MG63 (cell line): ENCODE measurements at regions not wholly inside any gene's neighbourhood (a gene's known extent, or its start where the extent isn't known, plus 50 kb on each side); places are given as distances from the start of the nearest gene placed in this dataset.

Experiments
- DNase-seq: peaks from one replicate; pipeline ENCODE4 v3.0.0-alpha.2; 2020
- H3K27me3 ChIP-seq: fragments of 250-450 bp; sonication (Bioruptor Pico); 2 replicates; pipeline ENCODE4 v1.5.1; 2020; ENCODE audit warnings: mild to moderate bottlenecking, moderate library complexity
- H3K36me3 ChIP-seq: fragments of 250-450 bp; sonication (Bioruptor Pico); 2 replicates; pipeline ENCODE4 v1.5.1; 2020; ENCODE audit warnings: mild to moderate bottlenecking, moderate library complexity
- H3K4me3 ChIP-seq: fragments of 250-450 bp; sonication (Bioruptor Pico); 2 replicates; pipeline ENCODE4 v1.5.1; 2020; ENCODE audit warnings: mild to moderate bottlenecking, moderate library complexity
- H3K9me3 ChIP-seq: fragments of 250-450 bp; sonication (Bioruptor Pico); 2 replicates; pipeline ENCODE4 v1.5.1; 2020; ENCODE audit warnings: mild to moderate bottlenecking, moderate library complexity

GRCh38 chr7:41861642-41862041 is 158.8 kb upstream of the INHBA start:
- DNase-seq, result no peak
- H3K36me3 ChIP-seq, result no peaks in the 10 kb centered on the region
- H3K9me3 ChIP-seq, result peaks cover 2% of the 10 kb centered on the region; the same call in 1 of the 2 replicates
- no peak overlapping the region for H3K4me3 ChIP-seq
- no peaks in the 10 kb centered on the region for H3K27me3 ChIP-seq

GRCh38 chr7:41858201-41858600 is 155.3 kb upstream of the INHBA start:
- DNase-seq, result no peak

GRCh38 chr7:41855798-41856197 is 152.9 kb upstream of the INHBA start:
- H3K9me3 ChIP-seq, result no peaks in the 10 kb centered on the region
- DNase-seq, result peak; percentile 16
- no peak overlapping the region for H3K4me3 ChIP-seq
- H3K36me3 ChIP-seq, result no peaks in the 10 kb centered on the region
- no peaks in the 10 kb centered on the region for H3K27me3 ChIP-seq

More at GRCh38 chr7:41858201-41858600, 155.3 kb upstream of the INHBA start:
- Histone ChIP-seq H3K4me3 (no peak overlapping the region), H3K27me3 (no peaks in the 10 kb centered on the region), H3K9me3 (no peaks in the 10 kb centered on the region), H3K36me3 (no peaks in the 10 kb centered on the region)

- Histone ChIP-seq H3K36me3 (no peaks in the 10 kb centered on the region), H3K4me3 (no peak overlapping the region), H3K27me3 (no peaks in the 10 kb centered on the region), H3K9me3 (peaks cover 5% of the 10 kb centered on the region)
- no peak for DNase-seq
Measured at GRCh38 chr7:41847606-41848005, 144.7 kb upstream of the INHBA start.

GRCh38 chr7:41847151-41847550 is 144.3 kb upstream of the INHBA start:
- DNase-seq, result no peak
- Histone ChIP-seq H3K27me3 (no peaks in the 10 kb centered on the region), H3K4me3 (no peak overlapping the region), H3K36me3 (no peaks in the 10 kb centered on the region), H3K9me3 (peaks cover 5% of the 10 kb centered on the region)

GRCh38 chr7:41842956-41843355 is 140.1 kb upstream of the INHBA start:
- no peak overlapping the region for H3K4me3 ChIP-seq
- DNase-seq, result no peak
- no peaks in the 10 kb centered on the region for H3K27me3 ChIP-seq
- H3K9me3 ChIP-seq, result peaks cover 7% of the 10 kb centered on the region
- H3K36me3 ChIP-seq, result no peaks in the 10 kb centered on the region

GRCh38 chr7:41837916-41838315 is 135.0 kb upstream of the INHBA start:
- H3K9me3 ChIP-seq, result peaks cover 3% of the 10 kb centered on the region; the same call in 1 of the 2 replicates
- no peaks in the 10 kb centered on the region for H3K36me3 ChIP-seq
- H3K4me3 ChIP-seq, result no peak overlapping the region
- no peak for DNase-seq
- H3K27me3 ChIP-seq, result no peaks in the 10 kb centered on the region

GRCh38 chr7:41835976-41836530 is 133.2 kb upstream of the INHBA start:
- no peaks in the 10 kb centered on the region for H3K36me3 ChIP-seq
- H3K27me3 ChIP-seq, result no peaks in the 10 kb centered on the region
- DNase-seq, result no peak
- no peak overlapping the region for H3K4me3 ChIP-seq
- peaks cover under 1% of the 10 kb centered on the region; the same call in 1 of the 2 replicates for H3K9me3 ChIP-seq

- Histone ChIP-seq H3K9me3 (no peaks in the 10 kb centered on the region), H3K36me3 (no peaks in the 10 kb centered on the region), H3K27me3 (no peaks in the 10 kb centered on the region), H3K4me3 (no peak overlapping the region)
- DNase-seq, result no peak
Measured at GRCh38 chr7:41834805-41835694, 132.2 kb upstream of the INHBA start.

- Histone ChIP-seq H3K36me3 (no peaks in the 10 kb centered on the region), H3K27me3 (no peaks in the 10 kb centered on the region), H3K4me3 (no peak overlapping the region), H3K9me3 (no peaks in the 10 kb centered on the region)
- no peak for DNase-seq
Measured at GRCh38 chr7:41832941-41833340, 130.1 kb upstream of the INHBA start.

GRCh38 chr7:41830271-41830670 is 127.4 kb upstream of the INHBA start:
- DNase-seq, result no peak
- Histone ChIP-seq H3K36me3 (no peaks in the 10 kb centered on the region), H3K27me3 (no peaks in the 10 kb centered on the region), H3K4me3 (no peak overlapping the region), H3K9me3 (no peaks in the 10 kb centered on the region)

GRCh38 chr7:41828911-41829310 is 126.0 kb upstream of the INHBA start:
- Histone ChIP-seq H3K36me3 (no peaks in the 10 kb centered on the region), H3K27me3 (no peaks in the 10 kb centered on the region), H3K4me3 (no peak overlapping the region), H3K9me3 (no peaks in the 10 kb centered on the region)
- no peak for DNase-seq

- Histone ChIP-seq H3K9me3 (no peaks in the 10 kb centered on the region), H3K27me3 (no peaks in the 10 kb centered on the region), H3K36me3 (no peaks in the 10 kb centered on the region), H3K4me3 (no peak overlapping the region)
- DNase-seq, result no peak
Measured at GRCh38 chr7:41826641-41827040, 123.8 kb upstream of the INHBA start.

- Histone ChIP-seq H3K4me3 (no peak overlapping the region), H3K36me3 (no peaks in the 10 kb centered on the region), H3K27me3 (no peaks in the 10 kb centered on the region), H3K9me3 (no peaks in the 10 kb centered on the region)
- DNase-seq, result no peak
Measured at GRCh38 chr7:41825927-41826480, 123.1 kb upstream of the INHBA start.

GRCh38 chr7:41824284-41824683 is 121.4 kb upstream of the INHBA start:
- peak; percentile 17 for DNase-seq
- Histone ChIP-seq H3K27me3 (no peaks in the 10 kb centered on the region), H3K9me3 (peaks cover 3% of the 10 kb centered on the region; the same call in 1 of the 2 replicates), H3K4me3 (no peak overlapping the region), H3K36me3 (no peaks in the 10 kb centered on the region)

- no peak overlapping the region for H3K4me3 ChIP-seq
- no peaks in the 10 kb centered on the region for H3K27me3 ChIP-seq
- H3K9me3 ChIP-seq, result peaks cover 5% of the 10 kb centered on the region; the same call in 1 of the 2 replicates
- no peaks in the 10 kb centered on the region for H3K36me3 ChIP-seq
- no peak for DNase-seq
Measured at GRCh38 chr7:41822259-41822817, 119.4 kb upstream of the INHBA start.

GRCh38 chr7:41821521-41822213 is 118.8 kb upstream of the INHBA start:
- no peak for DNase-seq
- no peaks in the 10 kb centered on the region for H3K27me3 ChIP-seq
- no peak overlapping the region for H3K4me3 ChIP-seq
- H3K36me3 ChIP-seq, result no peaks in the 10 kb centered on the region
- H3K9me3 ChIP-seq, result peaks cover 5% of the 10 kb centered on the region; the same call in 1 of the 2 replicates
